DMS79 treated with DMSO at 0.1 percent for 48 hours (cell line): ENCODE measurements at regions not wholly inside any gene's neighbourhood (a gene's known extent, or its start where the extent isn't known, plus 50 kb on each side); places are given as distances from the start of the nearest gene placed in this dataset.
"Not testable (repeated sequence)": the region's sequence is repeated elsewhere in the genome, so short reads cannot be mapped to it uniquely, and the experiment has no call there.

Source experiments
- DNase-seq: peaks from one replicate; lab custom pipeline; 2025; lab: John Stamatoyannopoulos, UW

DNA sequence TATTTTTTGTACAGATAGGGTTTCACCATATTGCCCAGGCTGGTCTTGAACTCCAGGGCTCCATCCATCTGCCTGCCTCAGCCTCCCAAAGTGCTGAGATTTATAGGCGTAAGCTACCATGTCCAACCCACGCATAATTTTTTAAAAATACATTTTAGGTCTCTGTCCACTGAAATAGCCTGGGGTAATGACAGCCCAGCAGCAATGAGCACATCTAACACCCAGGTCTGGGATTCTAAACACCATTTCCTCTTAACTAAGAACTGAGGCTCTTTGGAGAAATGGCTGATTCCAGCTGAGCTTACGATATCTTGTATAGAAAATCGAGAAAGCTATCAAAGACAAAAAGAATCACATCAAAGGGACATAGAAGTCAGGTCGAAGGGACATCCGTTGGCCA, 245.3 kb downstream of the PARN start:
- DNase-seq, result no peak

- DNase-seq, result not testable (repeated sequence)
Observed at GRCh38 chr16:14383844-14384243, 246.2 kb downstream of the PARN start.

GRCh38 chr16:14378689-14379467, 251.2 kb downstream of the PARN start:
- DNase-seq, result no peak

- DNase-seq, result no peak
Observed at GRCh38 chr16:14378131-14378551, 251.9 kb downstream of the PARN start.

DNA sequence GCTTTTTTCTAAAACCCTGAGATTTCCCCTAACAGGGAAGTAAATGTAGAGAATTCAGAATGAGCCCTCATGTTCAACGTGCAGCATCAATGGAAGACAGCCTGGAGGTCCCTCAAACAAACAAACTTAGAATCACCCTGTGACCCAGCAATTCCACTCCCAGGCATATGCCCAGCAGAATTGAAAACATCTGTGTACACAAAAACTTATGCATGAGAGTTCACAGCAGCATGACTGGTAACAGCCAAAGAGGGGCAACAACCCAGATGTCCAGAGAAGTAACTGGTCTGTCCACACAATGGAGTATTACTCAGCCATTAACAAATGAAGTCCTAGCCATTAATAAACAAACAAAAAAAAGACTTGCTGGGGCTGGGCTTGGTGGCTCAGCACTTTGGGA, 252.7 kb downstream of the PARN start:
- DNase-seq, result no peak

GRCh38 chr16:14375132-14375491, 254.9 kb downstream of the PARN start:
- DNase-seq, result no peak

DNA sequence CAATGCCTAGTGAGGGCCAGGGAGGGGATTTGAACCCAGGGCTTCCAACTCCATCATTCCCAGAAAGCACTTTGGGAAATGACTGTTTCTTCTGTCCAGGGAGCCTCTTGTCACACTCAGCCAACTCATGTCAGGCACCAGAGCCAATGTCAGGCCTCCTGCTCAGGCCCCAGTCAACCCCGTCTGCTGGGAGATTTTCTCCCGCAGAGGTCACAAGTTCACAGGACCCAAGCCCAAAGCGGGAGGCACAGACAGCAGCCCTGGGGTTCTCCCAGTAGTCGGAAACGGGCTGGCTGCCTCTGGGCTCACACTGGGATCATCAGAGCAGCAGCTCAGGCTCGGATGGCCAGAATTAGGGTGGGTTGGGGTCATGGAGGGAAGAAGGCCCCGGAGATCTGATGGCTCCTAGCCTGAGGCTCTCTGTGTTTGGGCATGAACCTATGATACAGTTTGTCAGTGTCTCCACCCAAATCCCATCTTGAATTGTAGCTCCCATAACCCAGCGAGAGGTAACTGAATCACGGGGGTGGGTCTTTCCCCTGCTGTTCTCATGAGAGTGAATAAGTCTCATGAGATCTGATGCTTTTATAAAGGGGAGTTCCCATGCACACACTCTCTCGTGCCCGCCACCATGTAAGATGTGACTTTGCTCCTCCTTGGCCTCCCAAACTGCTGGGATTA, 255.5 kb downstream of the PARN start:
- DNase-seq, result no peak

DNA sequence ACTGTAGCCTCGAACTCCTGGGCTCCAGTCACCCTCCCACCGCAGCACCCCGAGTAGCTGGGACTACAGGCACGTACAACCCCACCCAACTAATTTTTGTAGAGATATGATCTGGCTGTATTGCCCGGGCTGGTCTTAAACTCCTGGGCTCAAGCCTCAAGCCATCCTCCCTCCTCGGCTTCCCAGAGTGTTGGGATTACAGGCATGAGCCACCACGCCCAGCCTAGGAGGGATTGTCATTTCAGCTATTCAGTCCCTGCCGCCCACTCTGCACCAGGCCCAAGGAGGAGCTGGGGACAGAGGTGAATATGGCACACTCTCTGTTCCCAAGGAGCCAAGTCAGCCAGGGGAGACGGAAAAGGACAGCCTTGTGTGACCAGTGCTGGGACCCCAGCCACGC, 256.2 kb downstream of the PARN start:
- no peak for DNase-seq

GRCh38 chr16:14373406-14373805, 256.7 kb downstream of the PARN start:
- no peak for DNase-seq

DNA sequence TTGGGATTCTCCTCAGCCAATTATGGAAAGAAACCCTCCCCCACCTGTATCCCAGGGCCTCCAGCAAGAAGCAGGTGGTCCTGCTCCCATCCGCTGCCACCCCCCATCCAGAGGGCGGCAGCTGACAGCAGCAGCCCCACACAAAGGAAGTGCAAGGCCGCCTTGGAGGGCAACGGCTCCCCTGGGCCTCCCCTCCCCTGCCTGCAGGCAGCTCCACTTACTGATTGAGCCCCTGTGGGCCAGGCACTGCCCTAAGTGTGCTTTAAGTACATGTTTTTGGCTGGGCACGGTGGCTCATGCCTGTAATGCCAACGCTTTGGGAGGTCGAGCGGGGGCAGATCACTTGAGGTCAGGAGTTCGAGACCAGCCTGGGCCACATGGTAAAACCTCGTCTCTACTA, 257.6 kb downstream of the PARN start:
- DNase-seq, result no peak

GRCh38 chr16:14371778-14372431, 258.2 kb downstream of the PARN start:
- no peak for DNase-seq

- DNase-seq, result no peak
Observed at GRCh38 chr16:14370736-14371234, 259.3 kb downstream of the PARN start.

- DNase-seq, result no peak
Observed at GRCh38 chr16:14369734-14370598, 260.1 kb downstream of the PARN start.

GRCh38 chr16:14368399-14368798, 261.7 kb downstream of the PARN start:
- DNase-seq, result no peak

DNA sequence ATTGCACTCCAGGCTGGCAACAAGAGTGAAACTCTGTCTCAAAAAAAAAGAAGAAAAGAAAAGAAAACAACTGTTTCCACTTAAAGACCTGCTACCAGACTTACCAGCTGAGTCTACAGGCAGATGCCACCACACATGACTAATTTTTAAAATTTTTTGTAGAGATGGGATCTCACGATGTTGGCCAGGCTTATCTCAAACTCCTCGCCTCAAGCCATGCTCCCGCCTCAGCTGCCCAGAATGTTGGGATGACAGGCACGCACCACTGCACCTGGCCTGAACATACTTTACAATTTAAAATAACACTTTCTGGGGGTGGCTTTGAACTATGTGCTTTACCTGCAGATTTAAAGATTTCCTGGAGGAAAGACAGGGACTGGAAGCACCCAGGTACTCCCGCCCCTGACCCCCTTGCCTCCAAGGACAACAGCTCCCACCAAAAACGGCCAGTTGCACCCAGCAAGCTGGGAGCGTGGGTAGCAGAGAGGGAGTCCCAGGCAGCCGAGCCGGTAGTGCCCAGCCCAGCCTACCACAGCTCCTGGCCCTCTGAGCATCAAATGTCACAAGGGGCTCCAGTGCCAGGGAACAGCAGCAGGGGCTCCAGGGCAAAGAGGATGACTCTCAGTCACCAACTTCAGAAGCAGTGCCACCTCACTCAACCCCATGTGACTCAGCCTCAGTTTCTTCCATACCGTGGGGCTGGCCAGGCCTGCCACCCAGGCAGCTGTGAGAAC, 262.9 kb downstream of the PARN start:
- no peak for DNase-seq

DNA sequence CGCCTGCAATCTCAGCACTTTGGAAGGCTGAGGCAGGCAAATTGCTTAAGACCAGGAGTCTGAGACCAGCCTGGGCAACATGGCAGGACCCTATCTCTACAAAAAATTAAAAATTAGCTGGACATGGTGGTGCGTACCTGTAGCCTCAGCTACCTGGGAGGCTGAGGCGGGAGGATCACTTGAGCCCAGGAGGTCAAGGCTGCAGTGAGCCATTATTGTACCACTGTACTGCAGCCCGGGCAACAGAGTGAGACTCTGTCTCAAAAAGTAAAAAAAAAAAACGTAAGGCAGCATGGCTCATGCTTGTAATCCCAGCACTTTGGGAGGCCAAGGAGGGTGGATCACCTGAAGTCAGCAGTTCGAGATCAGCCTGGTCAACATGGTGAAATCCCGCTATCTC, 263.6 kb downstream of the PARN start:
- DNase-seq, result no peak

DNA sequence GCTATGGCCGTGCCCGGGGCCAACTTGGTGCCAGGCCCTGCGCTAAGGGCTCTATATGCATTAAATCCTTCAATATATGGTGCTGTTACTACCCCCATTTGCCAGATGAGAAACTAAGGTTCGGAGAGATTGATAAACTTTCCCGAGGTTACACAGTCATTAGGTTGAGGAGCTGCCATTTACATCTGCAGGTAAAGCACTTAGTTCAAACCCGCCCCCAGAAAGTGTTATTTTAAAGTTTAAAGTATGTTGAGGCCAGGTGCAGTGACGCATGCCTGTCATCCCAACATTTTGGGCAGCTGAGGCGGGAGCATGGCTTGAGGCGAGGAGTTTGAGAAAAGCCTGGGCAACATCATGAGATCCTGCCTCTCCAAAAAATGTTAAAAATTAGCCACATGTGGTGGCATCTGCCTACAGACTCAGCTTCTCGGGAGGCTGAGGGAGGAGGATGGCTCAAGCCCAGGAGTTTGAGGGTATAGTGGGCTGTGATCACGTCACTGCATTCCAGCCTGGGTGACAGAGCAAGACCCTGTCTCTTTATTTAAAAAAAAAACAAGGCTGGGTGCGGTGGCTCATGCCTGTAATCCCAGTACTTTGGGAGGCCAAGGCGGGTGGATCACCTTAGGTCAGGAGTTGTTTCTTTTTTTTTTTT, 264.7 kb downstream of the PARN start:
- no peak for DNase-seq

DNA sequence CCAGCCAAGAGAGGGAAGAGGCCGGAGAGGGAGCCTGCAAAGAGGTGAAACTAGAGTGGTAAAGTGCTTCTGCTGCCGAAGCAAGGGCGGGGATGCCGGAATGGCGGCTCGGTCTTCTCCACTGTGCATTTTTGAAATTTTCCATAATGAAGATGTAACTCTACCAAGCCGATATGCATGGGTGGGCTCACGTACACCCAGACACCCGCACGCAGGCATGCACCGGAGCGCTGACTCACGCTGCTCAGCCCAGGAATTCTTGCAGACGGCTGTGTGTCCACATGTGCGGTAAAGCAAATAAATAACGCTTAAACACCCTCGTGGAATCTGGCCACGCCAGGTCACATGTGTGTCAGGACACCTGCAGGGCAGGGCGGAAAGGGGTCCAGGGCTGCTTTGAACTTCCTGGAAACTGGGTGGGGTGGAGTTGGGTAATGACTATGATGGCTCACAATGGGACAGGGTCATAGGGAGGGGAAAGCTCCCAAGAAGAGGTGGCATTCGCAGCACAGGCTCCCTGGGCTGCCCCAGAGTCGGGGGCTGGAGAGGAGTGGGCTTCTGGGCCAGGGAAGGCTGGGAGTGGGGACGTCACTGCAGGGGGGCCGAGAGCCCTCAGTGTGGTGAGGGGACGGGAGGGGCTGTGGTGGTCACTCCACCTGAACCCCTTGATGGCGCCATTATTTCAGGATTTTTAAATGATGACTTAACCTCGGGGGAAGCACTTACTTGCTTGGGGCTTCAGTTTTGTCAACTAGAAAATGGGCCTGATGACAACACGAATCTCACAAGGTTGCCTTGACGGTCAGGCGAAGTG, 265.5 kb downstream of the PARN start:
- DNase-seq, result no peak

DNA sequence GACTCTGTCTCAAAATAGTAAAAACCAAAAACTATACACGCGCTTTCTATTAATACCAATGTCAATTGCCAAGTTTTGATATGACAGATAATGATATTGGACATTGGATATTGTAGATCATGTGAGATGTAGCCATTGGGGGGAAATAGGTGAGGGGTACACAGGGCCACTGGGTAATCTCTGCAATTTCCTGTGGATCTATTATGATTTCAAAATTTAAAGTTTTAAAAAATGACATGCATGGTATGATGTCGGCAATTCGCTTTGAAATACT, 266.0 kb downstream of the PARN start:
- no peak for DNase-seq

GRCh38 chr16:14362774-14363371, 267.2 kb downstream of the PARN start:
- no peak for DNase-seq
